Common myeloid progenitor, CD34-positive (primary cell): ENCODE measurements at regions not wholly inside any gene's neighbourhood (a gene's known extent, or its start where the extent isn't known, plus 50 kb on each side); places are given as distances from the start of the nearest gene placed in this dataset.
A peak's percentile ranks its signal among the peaks of the same experiment; 100 is the strongest.

Source experiments
- CTCF ChIA-PET: fragments of 350-600 bp; sonication (Branson Sonifier 250); formaldehyde crosslinking; loops from one replicate; lab custom pipeline; 2021; ENCODE audit warnings: antibody characterized with exemption; lab: Charles Lee
- POLR2A ChIA-PET: fragments of 350-600 bp; sonication (Branson Sonifier 250); formaldehyde crosslinking; loops from one replicate; lab custom pipeline; 2021; ENCODE audit warnings: antibody characterized with exemption; lab: Charles Lee
- DNase-seq, 3 donors: peaks; one replicate each; pipeline versions ENCODE4 v3.0.0 to v3.0.0-alpha.2; 2013
- H3K27ac ChIP-seq, 2 experiments: 1 replicate in 1 of 2; 2 replicates in 1 of 2; pipeline ENCODE4 v1.7.0; 2013; ENCODE audit warnings: inconsistent platforms in 2 of 2, low read length in 2 of 2, mild to moderate bottlenecking in 2 of 2, low read depth in 1 of 2, moderate library complexity in 1 of 2; ENCODE audit not compliant: severe bottlenecking in 2 of 2, insufficient read depth in 1 of 2, poor library complexity in 1 of 2
- H3K27me3 ChIP-seq, 5 experiments: replicated peaks in 2 of 5; 1 replicate in 3 of 5; 2 replicates in 2 of 5; pipeline versions ENCODE4 v1.6.1 to v1.7.0; 2013; ENCODE audit warnings: low read length in 4 of 5, mild to moderate bottlenecking in 2 of 5, moderate library complexity in 2 of 5, inconsistent platforms in 1 of 5; ENCODE audit not compliant: insufficient read depth in 5 of 5, control insufficient read depth in 4 of 5
- H3K36me3 ChIP-seq, 4 experiments: 1 replicate in 2 of 4; 2 replicates in 2 of 4; pipeline versions ENCODE4 v1.6.1 to v1.7.0; 2013; ENCODE audit warnings: low read length in 3 of 4, control low read depth in 1 of 4, mild to moderate bottlenecking in 1 of 4; ENCODE audit not compliant: control insufficient read depth in 4 of 4, insufficient read depth in 4 of 4
- H3K4me1 ChIP-seq, 4 experiments: 1 replicate in 3 of 4; 2 replicates in 1 of 4; pipeline versions ENCODE4 v1.6.1 to v1.7.1; 2013; ENCODE audit warnings: low read length in 3 of 4, mild to moderate bottlenecking in 3 of 4, control low read depth in 1 of 4, inconsistent platforms in 1 of 4, moderate library complexity in 1 of 4; ENCODE audit not compliant: control insufficient read depth in 4 of 4, insufficient read depth in 4 of 4; ENCODE audit errors: control extremely low read depth in 1 of 4
- H3K4me3 ChIP-seq, 7 experiments: 1 replicate in 4 of 7; 2 replicates in 3 of 7; pipeline versions ENCODE4 v1.5.1 to v1.7.0; 2013; ENCODE audit warnings: mild to moderate bottlenecking in 7 of 7, low read length in 6 of 7, moderate library complexity in 6 of 7, inconsistent platforms in 2 of 7, low read depth in 2 of 7, control low read depth in 1 of 7; ENCODE audit not compliant: insufficient read depth in 4 of 7, control insufficient read depth in 1 of 7; ENCODE audit errors: extremely low read depth in 1 of 7
- H3K9me3 ChIP-seq, 5 experiments: 1 replicate in 4 of 5; 2 replicates in 1 of 5; pipeline versions ENCODE4 v1.6.1 to v1.7.1; 2013; ENCODE audit warnings: low read length in 4 of 5, mild to moderate bottlenecking in 2 of 5, inconsistent platforms in 1 of 5, low read depth in 1 of 5, moderate library complexity in 1 of 5; ENCODE audit not compliant: control insufficient read depth in 4 of 5, insufficient read depth in 2 of 5; ENCODE audit errors: control extremely low read depth in 1 of 5
- WGBS: methylation state at CpG from one replicate; pipeline ENCODE4 v1.1.5; 2013; ENCODE audit not compliant: insufficient coverage; 5-methylcytosine and 5-hydroxymethylcytosine counted together

GRCh38 chr10:88181902-88182600 lies 318.6 kb downstream of the PTEN start:
- no peak for DNase-seq
- peaks cover 0 to 5% (median 0%) of the 10 kb centered on the region in 5 experiments for H3K9me3 ChIP-seq
- no peaks in the 10 kb centered on the region for H3K4me1 ChIP-seq
- no peaks in the 10 kb centered on the region for H3K27me3 ChIP-seq
- H3K4me3 ChIP-seq: no peak overlapping the region
- no CpG with 5 or more reads among the region's 3 CpGs for WGBS
- POLR2A ChIA-PET: interaction anchor here (0.7 kb wide), 1 partner anchor 149 kb away, joined by 3 read pairs; no protein-coding TSS in a partner anchor
- H3K27ac ChIP-seq: no peak overlapping the region
- CTCF ChIA-PET: interaction anchor here (1.2 to 1.8 kb wide), 2 partner anchors 18 to 208 kb away, joined by 3 to 4 read pairs; no protein-coding TSS in a partner anchor
- H3K36me3 ChIP-seq: no peaks in the 10 kb centered on the region

DNA sequence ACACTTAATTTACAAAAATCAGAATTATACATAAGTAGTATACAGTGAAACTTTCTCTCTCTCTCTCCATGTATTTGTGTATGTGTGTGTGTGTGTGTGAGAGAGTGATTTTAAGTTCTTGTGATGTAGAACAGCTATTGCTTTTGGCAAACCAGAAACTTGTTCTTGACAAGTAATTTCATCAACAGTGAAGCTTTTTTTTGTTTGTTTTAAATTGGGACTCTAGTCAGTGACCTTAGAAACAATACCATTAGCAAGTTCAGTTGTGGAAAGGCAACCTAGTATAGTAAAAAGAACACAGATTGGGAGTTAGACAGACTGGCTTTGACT lies 319.1 kb downstream of the PTEN start:
- ChIA-PET CTCF (interaction anchor here (1.2 to 1.8 kb wide), 2 partner anchors 18 to 208 kb away, joined by 3 to 4 read pairs; no protein-coding TSS in a partner anchor), POLR2A (interaction anchor here (0.7 kb wide), 1 partner anchor 149 kb away, joined by 3 read pairs; no protein-coding TSS in a partner anchor)
- Histone ChIP-seq H3K9me3 (peaks cover 0 to 4% (median 0%) of the 10 kb centered on the region in 5 experiments), H3K36me3 (no peaks in the 10 kb centered on the region), H3K27ac (no peak overlapping the region), H3K4me1 (no peaks in the 10 kb centered on the region), H3K27me3 (no peaks in the 10 kb centered on the region), H3K4me3 (no peak overlapping the region)
- no peak for DNase-seq

DNA sequence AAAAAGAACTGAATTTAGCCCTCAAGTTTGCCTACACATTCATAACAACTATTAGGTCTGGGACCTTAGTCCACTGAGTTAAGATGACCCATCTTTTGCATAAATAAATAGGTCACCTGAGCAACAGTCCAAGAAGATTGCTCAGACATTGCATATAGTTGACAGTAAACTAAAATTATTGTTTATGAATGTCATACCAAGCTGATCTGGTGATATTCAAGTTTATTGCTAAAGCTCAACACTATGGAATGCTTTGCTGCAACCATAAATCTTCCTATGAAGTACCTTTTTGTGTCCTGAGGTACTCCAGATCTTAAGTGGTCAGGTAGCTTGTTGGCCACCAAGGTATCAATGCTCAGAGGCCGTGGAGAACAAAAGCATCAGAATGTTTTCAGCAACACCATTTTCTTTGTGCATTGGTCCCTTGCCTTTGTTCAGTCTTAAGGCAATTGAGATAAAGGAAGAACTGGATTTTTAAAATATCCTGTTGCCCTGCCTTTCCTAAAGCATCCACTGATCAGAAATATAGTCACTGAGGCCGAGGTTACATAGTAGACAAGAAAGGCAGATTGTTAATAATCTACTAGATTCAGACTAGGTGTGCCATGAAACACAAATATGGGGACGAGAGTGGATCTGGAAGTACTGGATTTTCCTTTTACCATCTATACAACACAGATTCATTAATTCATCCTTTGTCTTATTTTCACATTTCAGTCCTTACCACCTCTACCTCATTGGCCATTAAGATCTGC lies 321.3 kb downstream of the PTEN start:
- H3K36me3 ChIP-seq: no peaks in the 10 kb centered on the region
- DNase-seq: no peak
- H3K9me3 ChIP-seq: no peaks in the 10 kb centered on the region
- ChIA-PET CTCF (interaction anchor here (1.2 kb wide), 1 partner anchor 59 kb away, joined by 3 read pairs; no protein-coding TSS in a partner anchor), POLR2A (no interaction called here)
- 100% methylated on average over 2 of the region's 3 CpGs for WGBS
- H3K4me1 ChIP-seq: no peaks in the 10 kb centered on the region
- H3K27me3 ChIP-seq: no peaks in the 10 kb centered on the region
- H3K27ac ChIP-seq: no peak overlapping the region
- no peak overlapping the region for H3K4me3 ChIP-seq

GRCh38 chr10:88185830-88186229 lies 322.4 kb downstream of the PTEN start:
- H3K9me3 ChIP-seq: no peaks in the 10 kb centered on the region
- CTCF ChIA-PET: no interaction called here
- DNase-seq: no peak
- no peaks in the 10 kb centered on the region for H3K27me3 ChIP-seq
- 100% methylated on average over 1 of the region's 2 CpGs for WGBS
- POLR2A ChIA-PET: no interaction called here
- H3K4me3 ChIP-seq: no peak overlapping the region
- no peaks in the 10 kb centered on the region for H3K4me1 ChIP-seq
- H3K27ac ChIP-seq: no peak overlapping the region
- no peaks in the 10 kb centered on the region for H3K36me3 ChIP-seq

DNA sequence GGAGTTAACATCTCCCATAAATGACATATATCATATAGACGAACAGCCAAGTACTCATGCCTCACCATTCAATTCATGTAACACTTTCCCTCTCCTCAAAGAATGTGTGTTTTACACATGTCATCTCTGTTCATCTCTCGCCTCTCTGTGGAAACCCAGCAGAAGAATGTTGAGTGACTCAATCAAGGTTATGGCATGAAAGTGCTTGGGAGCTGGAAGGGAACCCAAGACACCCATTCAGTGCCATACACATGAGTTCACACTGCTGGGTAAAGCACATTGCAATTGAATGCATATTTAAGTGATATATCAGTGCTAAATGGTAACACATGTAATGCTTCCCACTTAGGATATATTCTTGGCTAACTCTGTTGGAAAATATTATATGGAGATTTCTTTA lies 322.9 kb downstream of the PTEN start:
- Histone ChIP-seq H3K27me3 (no peaks in the 10 kb centered on the region), H3K4me1 (no peaks in the 10 kb centered on the region), H3K27ac (no peak overlapping the region), H3K4me3 (no peak overlapping the region), H3K9me3 (no peaks in the 10 kb centered on the region), H3K36me3 (no peaks in the 10 kb centered on the region)
- 93% methylated on average over 2 of the region's 2 CpGs for WGBS
- ChIA-PET POLR2A (no interaction called here), CTCF (no interaction called here)
- DNase-seq: no peak

DNA sequence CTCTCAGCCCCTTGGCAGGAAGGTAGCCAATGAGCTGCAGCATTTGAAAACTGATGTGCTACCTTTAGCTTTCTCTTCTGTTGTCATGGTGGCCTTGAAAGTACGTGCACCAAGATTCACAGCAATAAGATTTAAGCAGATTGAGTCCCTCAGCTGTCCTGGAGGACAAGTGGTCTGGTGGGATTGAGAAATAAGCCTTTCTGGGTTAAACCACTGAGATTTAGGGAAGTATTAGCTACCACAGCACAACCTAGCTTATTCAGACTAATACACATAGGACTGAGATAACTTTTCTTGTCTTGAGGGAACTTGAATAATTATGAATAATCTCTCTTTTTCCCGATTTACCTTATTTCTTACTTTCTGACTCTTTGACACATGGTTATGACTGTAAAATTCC lies 324.0 kb downstream of the PTEN start:
- Histone ChIP-seq H3K9me3 (no peaks in the 10 kb centered on the region), H3K27ac (no peak overlapping the region), H3K4me3 (no peak overlapping the region), H3K4me1 (no peaks in the 10 kb centered on the region), H3K36me3 (no peaks in the 10 kb centered on the region), H3K27me3 (no peaks in the 10 kb centered on the region)
- 83% methylated on average over 1 of the region's 2 CpGs for WGBS
- POLR2A ChIA-PET: no interaction called here
- peak in 2 of 3 donors; percentile 40 to 42 for DNase-seq
- CTCF ChIA-PET: interaction anchor here (1.3 kb wide), 1 partner anchor 26 kb away, joined by 3 read pairs; no protein-coding TSS in a partner anchor

GRCh38 chr10:88190123-88190522 lies 326.7 kb downstream of the PTEN start:
- H3K27me3 ChIP-seq: no peaks in the 10 kb centered on the region
- no peaks in the 10 kb centered on the region for H3K36me3 ChIP-seq
- CTCF ChIA-PET: no interaction called here
- 100% methylated on average over 2 of the region's 2 CpGs for WGBS
- H3K4me3 ChIP-seq: no peak overlapping the region
- H3K9me3 ChIP-seq: peaks cover 0 to 2% (median 0%) of the 10 kb centered on the region in 5 experiments
- no peaks in the 10 kb centered on the region for H3K4me1 ChIP-seq
- no peak overlapping the region for H3K27ac ChIP-seq
- no peak for DNase-seq
- POLR2A ChIA-PET: no interaction called here
